ENCODE measurements at regions not wholly inside any gene's neighbourhood (a gene's known extent, or its start where the extent isn't known, plus 50 kb on each side); places are given as distances from the start of the nearest gene placed in this dataset.

- Histone ChIP-seq H3K4me1 (no peaks in the 10 kb centered on the region), H3K9me3 (no peaks in the 10 kb centered on the region), H3K36me3 (no peaks in the 10 kb centered on the region), H3K27me3 (replicated peaks in 1 of 7) (no peaks in the 10 kb centered on the region), H3K4me3 (no peak overlapping the region), H3K27ac (no peak overlapping the region)
- no peak for DNase-seq
- 90 to 97% (median 94%) methylated on average over 2 of the region's 2 CpGs for WGBS, 5 donors
- TF ChIP-seq POLR2AphosphoS5 (IDR thresholded peaks at IDR 0.05) (no peak), CTCF (IDR thresholded peaks at IDR 0.05 in 8 of 11, conservative IDR thresholded peaks at IDR 0.05 in 3 of 11) (no peak), POLR2A (IDR thresholded peaks at IDR 0.05) (no peak)
- intact Hi-C loops (cut with DNase I; ENCODE audit: low total_unique reads), result no loop called here
Measured at GRCh38 chr17:13835151-13835550, 233.4 kb upstream of the HS3ST3A1 start.

- no peak overlapping the region for H3K27ac ChIP-seq
- 93 to 97% (median 94%) methylated on average over 10 to 12 of the region's 12 CpGs for WGBS, 5 donors
- no peak for DNase-seq
- intact Hi-C loops (cut with DNase I; ENCODE audit: low total_unique reads), result no loop called here
- no peaks in the 10 kb centered on the region for H3K27me3 ChIP-seq (replicated peaks in 1 of 7)
- H3K36me3 ChIP-seq, result no peaks in the 10 kb centered on the region
- no peak overlapping the region for H3K4me3 ChIP-seq
- H3K4me1 ChIP-seq, result no peaks in the 10 kb centered on the region
- H3K9me3 ChIP-seq, result no peaks in the 10 kb centered on the region
- TF ChIP-seq CTCF (IDR thresholded peaks at IDR 0.05 in 8 of 11, conservative IDR thresholded peaks at IDR 0.05 in 3 of 11), result no peak
- no peak for TF ChIP-seq POLR2AphosphoS5 (IDR thresholded peaks at IDR 0.05)
- TF ChIP-seq POLR2A (IDR thresholded peaks at IDR 0.05), result no peak
Measured at GRCh38 chr17:13837417-13837816, 231.9 kb upstream of the COX10 start.

- no peak for DNase-seq
- TF ChIP-seq POLR2A (IDR thresholded peaks at IDR 0.05) (no peak), POLR2AphosphoS5 (IDR thresholded peaks at IDR 0.05) (no peak), CTCF (IDR thresholded peaks at IDR 0.05 in 8 of 11, conservative IDR thresholded peaks at IDR 0.05 in 3 of 11) (no peak)
- H3K36me3 ChIP-seq, result no peaks in the 10 kb centered on the region
- no peaks in the 10 kb centered on the region for H3K9me3 ChIP-seq
- no peak overlapping the region for H3K27ac ChIP-seq
- intact Hi-C loops (cut with DNase I; ENCODE audit: low total_unique reads), result no loop called here
- no peaks in the 10 kb centered on the region for H3K27me3 ChIP-seq (replicated peaks in 1 of 7)
- no peaks in the 10 kb centered on the region for H3K4me1 ChIP-seq
- no peak overlapping the region for H3K4me3 ChIP-seq
- WGBS, 5 donors, result 38 to 74% (median 67%) methylated on average over 1 of the region's 1 CpG
Measured at GRCh38 chr17:13840254-13840653, 229.1 kb upstream of the COX10 start.

- H3K4me3 ChIP-seq, result no peak overlapping the region
- no peaks in the 10 kb centered on the region for H3K27me3 ChIP-seq (replicated peaks in 1 of 7)
- no peak for DNase-seq
- intact Hi-C loops (cut with DNase I; ENCODE audit: low total_unique reads), result no loop called here
- peaks cover 0 to 13% (median 7%) of the 10 kb centered on the region in 8 donors for H3K9me3 ChIP-seq
- no peak overlapping the region for H3K27ac ChIP-seq
- H3K36me3 ChIP-seq, result no peaks in the 10 kb centered on the region
- TF ChIP-seq CTCF (IDR thresholded peaks at IDR 0.05 in 8 of 11, conservative IDR thresholded peaks at IDR 0.05 in 3 of 11) (no peak), POLR2AphosphoS5 (IDR thresholded peaks at IDR 0.05) (no peak), POLR2A (IDR thresholded peaks at IDR 0.05) (no peak)
- no peaks in the 10 kb centered on the region for H3K4me1 ChIP-seq
- 52 to 76% (median 58%) methylated on average over 4 of the region's 4 CpGs for WGBS, 5 donors
Measured at GRCh38 chr17:13843862-13844635, 225.3 kb upstream of the COX10 start.
